SK-N-SH treated with all-trans-retinoic acid at 6 μM for 48 hours (cell line): ENCODE measurements at regions not wholly inside any gene's neighbourhood (a gene's known extent, or its start where the extent isn't known, plus 50 kb on each side); places are given as distances from the start of the nearest gene placed in this dataset.

Experiments
- ARNTL ChIP-seq: fragments of 450-650 bp; formaldehyde crosslinking; IDR thresholded peaks from 2 replicates; pipeline ENCODE4 v1.5.0; 2020; ENCODE audit warnings: low read depth, mild to moderate bottlenecking, moderate library complexity, borderline replicate concordance
- BACH2 ChIP-seq: fragments of 250-450 bp; sonication (Bioruptor Pico); IDR thresholded peaks from 2 replicates; pipeline ENCODE4 v1.9.0; 2021; ENCODE audit warnings: mild to moderate bottlenecking, borderline replicate concordance
- CREB5 ChIP-seq: fragments of 250-450 bp; sonication (Bioruptor Pico); IDR thresholded peaks from 2 replicates; pipeline ENCODE4 v1.5.1; 2020; ENCODE audit warnings: low read depth, mild to moderate bottlenecking, moderate library complexity
- ESRRG ChIP-seq: fragments of 250-450 bp; sonication (Bioruptor Pico); IDR thresholded peaks from 2 replicates; pipeline ENCODE4 v1.6.1; 2021; ENCODE audit warnings: mild to moderate bottlenecking
- PATZ1 ChIP-seq: fragments of 250-450 bp; sonication (Bioruptor Pico); IDR thresholded peaks from 2 replicates; pipeline ENCODE4 v1.8.0; 2020; ENCODE audit warnings: mild to moderate bottlenecking, moderate library complexity, borderline replicate concordance
- PPARA ChIP-seq: fragments of 250-450 bp; sonication (Bioruptor Pico); IDR thresholded peaks from 2 replicates; pipeline ENCODE4 v1.5.0; 2020; ENCODE audit warnings: mild to moderate bottlenecking, borderline replicate concordance
- RARB ChIP-seq: fragments of 250-450 bp; sonication (Bioruptor Pico); IDR thresholded peaks from 2 replicates; pipeline ENCODE4 v1.8.0; 2021; ENCODE audit warnings: mild to moderate bottlenecking, moderate library complexity
- TOX ChIP-seq: fragments of 250-450 bp; sonication (Bioruptor Pico); IDR thresholded peaks from 2 replicates; pipeline ENCODE4 v1.8.0; 2021; ENCODE audit warnings: mild to moderate bottlenecking, moderate library complexity, borderline replicate concordance
- ZFP3 ChIP-seq: fragments of 250-450 bp; sonication (Bioruptor Pico); IDR thresholded peaks from 2 replicates; pipeline ENCODE4 v1.5.0; 2020; ENCODE audit warnings: mild to moderate bottlenecking, moderate library complexity
- ZFP30 ChIP-seq: fragments of 450-650 bp; formaldehyde crosslinking; IDR thresholded peaks from 2 replicates; pipeline ENCODE4 v1.5.0; 2022; ENCODE audit warnings: mild to moderate bottlenecking, moderate library complexity
- ZNF8 ChIP-seq: fragments of 450-650 bp; formaldehyde crosslinking; IDR thresholded peaks from 2 replicates; pipeline ENCODE4 v1.5.0; 2020; ENCODE audit warnings: mild to moderate bottlenecking, moderate library complexity

GRCh38 chr12:90239732-90240260, 531.2 kb upstream of the ATP2B1 start:
- TF ChIP-seq TOX (CRISPR knock-in tag) (no peak), ZFP30 (CRISPR knock-in tag) (no peak), ARNTL (CRISPR knock-in tag) (no peak), CREB5 (CRISPR knock-in tag) (no peak), ZFP3 (CRISPR knock-in tag) (no peak), ESRRG (no peak), ZNF8 (CRISPR knock-in tag) (no peak), BACH2 (CRISPR knock-in tag) (no peak), PPARA (CRISPR knock-in tag) (no peak), RARB (CRISPR knock-in tag) (no peak), PATZ1 (no peak)
